GM10248 (cell line): ENCODE measurements at regions not wholly inside any gene's neighbourhood (a gene's known extent, or its start where the extent isn't known, plus 50 kb on each side); places are given as distances from the start of the nearest gene placed in this dataset.

ENCODE experiments used
- CTCF ChIA-PET: fragments of 300-600 bp; sonication (Branson Sonifier 250); formaldehyde crosslinking; extraction: SDS; loops from one replicate; lab custom pipeline; 2021; ENCODE audit warnings: antibody characterized with exemption; lab: Yijun Ruan, JAX
- POLR2A ChIA-PET: fragments of 350-650 bp; sonication (Branson Sonifier 250); formaldehyde crosslinking; extraction: SDS; loops from one replicate; lab custom pipeline; 2020; ENCODE audit warnings: antibody characterized with exemption; lab: Yijun Ruan, JAX
- DNase-seq: peaks from one replicate; pipeline ENCODE4 v3.0.0; 2012; ENCODE audit errors: extremely low spot score
- CTCF ChIP-seq: IDR thresholded peaks from 2 replicates; pipeline ENCODE4 v1.5.1; 2012; ENCODE audit warnings: mild to moderate bottlenecking, low read depth; ENCODE audit errors: extremely low read depth, missing control alignments, control extremely low read depth

- DNase-seq = no peak
- CTCF ChIA-PET = no interaction called here
- no peak for TF ChIP-seq CTCF
- POLR2A ChIA-PET = no interaction called here
Measured at GRCh38 chr7:16060502-16060901, 360.8 kb downstream of the CRPPA start.

- POLR2A ChIA-PET = no interaction called here
- CTCF ChIA-PET = no interaction called here
- DNase-seq = no peak
- TF ChIP-seq CTCF = no peak
Measured at GRCh38 chr7:16055263-16055976, 365.9 kb downstream of the CRPPA start.

GRCh38 chr7:16051561-16052255, 365.2 kb upstream of the MEOX2 start:
- ChIA-PET POLR2A (no interaction called here), CTCF (no interaction called here)
- no peak for TF ChIP-seq CTCF
- no peak for DNase-seq

- DNase-seq = no peak
- ChIA-PET CTCF (no interaction called here), POLR2A (no interaction called here)
- TF ChIP-seq CTCF = no peak
Measured at GRCh38 chr7:16046041-16046440, 359.6 kb upstream of the MEOX2 start.

GRCh38 chr7:16045296-16045695, 358.8 kb upstream of the MEOX2 start:
- CTCF ChIA-PET = interaction anchor here (1.8 kb wide), 1 partner anchor 15 kb away, joined by 5 read pairs; no protein-coding TSS in a partner anchor
- POLR2A ChIA-PET = no interaction called here
- DNase-seq = no peak
- TF ChIP-seq CTCF = no peak

- no peak for TF ChIP-seq CTCF
- DNase-seq = no peak
- ChIA-PET POLR2A (no interaction called here), CTCF (interaction anchor here (1.8 kb wide), 1 partner anchor 14 kb away, joined by 5 read pairs; no protein-coding TSS in a partner anchor)
Measured at GRCh38 chr7:16044645-16045044, 358.2 kb upstream of the MEOX2 start.
